Astrocyte of the cerebellum (primary cell): ENCODE measurements at regions not wholly inside any gene's neighbourhood (a gene's known extent, or its start where the extent isn't known, plus 50 kb on each side); places are given as distances from the start of the nearest gene placed in this dataset.

Experiments
- DNase-seq: peaks from one replicate; pipeline ENCODE4 v3.0.0-alpha.2; 2011; ENCODE audit warnings: low read depth
- H3K4me3 ChIP-seq: 2 replicates; pipeline ENCODE4 v1.5.1; 2011; ENCODE audit warnings: mild to moderate bottlenecking, low read depth, low read length, moderate library complexity
- in situ Hi-C: cut with HindIII; loops from 2 replicates; pipeline ENCODE4 v1.10.0; 2017; ENCODE audit warnings: low sequenced_read_pairs
- TF ChIP-seq, protein P1 (sequence below): IDR thresholded peaks from 2 replicates; pipeline ENCODE4 v1.5.1; 2012; ENCODE audit warnings: low read length, low read depth, moderate library complexity, mild to moderate bottlenecking; ENCODE audit errors: missing control alignments

DNA sequence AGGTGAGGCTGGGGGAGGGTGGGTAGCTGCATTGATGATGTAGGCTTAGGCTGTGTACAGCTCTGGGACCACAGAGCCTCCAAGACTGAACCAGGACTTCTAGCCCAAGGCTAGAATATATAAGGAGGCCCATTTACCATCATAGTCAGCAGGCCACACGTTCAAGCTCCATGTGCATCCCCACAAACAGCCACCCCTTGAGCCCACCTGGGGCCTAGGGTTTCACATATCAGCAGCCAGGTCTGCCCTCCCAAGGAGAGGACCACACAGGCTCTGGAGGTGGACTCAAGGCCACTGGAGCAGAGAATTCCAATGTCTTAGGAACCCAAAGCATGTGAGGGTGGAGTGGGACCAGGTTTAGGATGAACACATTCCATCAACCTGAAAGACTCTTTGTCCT, 230.5 kb downstream of the TTC32 start:
- in situ Hi-C loops: loop anchor here (25.0 kb wide), 1 partner anchor 309 kb away; the partner anchor contains the start of gene OSR1
- TF ChIP-seq, protein P1, sequence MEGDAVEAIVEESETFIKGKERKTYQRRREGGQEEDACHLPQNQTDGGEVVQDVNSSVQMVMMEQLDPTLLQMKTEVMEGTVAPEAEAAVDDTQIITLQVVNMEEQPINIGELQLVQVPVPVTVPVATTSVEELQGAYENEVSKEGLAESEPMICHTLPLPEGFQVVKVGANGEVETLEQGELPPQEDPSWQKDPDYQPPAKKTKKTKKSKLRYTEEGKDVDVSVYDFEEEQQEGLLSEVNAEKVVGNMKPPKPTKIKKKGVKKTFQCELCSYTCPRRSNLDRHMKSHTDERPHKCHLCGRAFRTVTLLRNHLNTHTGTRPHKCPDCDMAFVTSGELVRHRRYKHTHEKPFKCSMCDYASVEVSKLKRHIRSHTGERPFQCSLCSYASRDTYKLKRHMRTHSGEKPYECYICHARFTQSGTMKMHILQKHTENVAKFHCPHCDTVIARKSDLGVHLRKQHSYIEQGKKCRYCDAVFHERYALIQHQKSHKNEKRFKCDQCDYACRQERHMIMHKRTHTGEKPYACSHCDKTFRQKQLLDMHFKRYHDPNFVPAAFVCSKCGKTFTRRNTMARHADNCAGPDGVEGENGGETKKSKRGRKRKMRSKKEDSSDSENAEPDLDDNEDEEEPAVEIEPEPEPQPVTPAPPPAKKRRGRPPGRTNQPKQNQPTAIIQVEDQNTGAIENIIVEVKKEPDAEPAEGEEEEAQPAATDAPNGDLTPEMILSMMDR: no peak
- no peak overlapping the region for H3K4me3 ChIP-seq
- no peak for DNase-seq

DNA sequence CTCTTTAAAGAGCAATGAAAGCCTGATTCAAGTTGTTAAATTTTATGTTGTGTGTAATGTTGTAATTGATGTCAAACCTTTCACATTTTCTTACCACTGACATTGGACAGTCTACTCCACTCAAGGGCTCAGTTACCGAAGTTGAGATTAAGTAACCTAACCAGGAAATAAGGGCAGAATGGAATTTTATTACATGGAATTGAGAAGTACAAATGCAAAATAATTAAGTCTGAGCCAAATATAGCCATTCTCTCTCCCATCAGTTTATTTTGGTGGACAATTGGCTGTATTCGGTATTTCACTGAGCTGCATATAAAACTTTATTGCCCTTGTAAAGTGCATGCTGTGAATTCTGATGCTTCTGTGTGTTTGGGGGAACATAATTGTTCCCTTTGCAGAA, 231.5 kb downstream of the TTC32 start:
- in situ Hi-C loops: loop anchor here (25.0 kb wide), 1 partner anchor 308 kb away; the partner anchor contains the start of gene OSR1
- TF ChIP-seq, protein P1: no peak
- no peak for DNase-seq
- no peak overlapping the region for H3K4me3 ChIP-seq

GRCh38 chr2:19669559-19669958, 232.2 kb downstream of the TTC32 start:
- in situ Hi-C loops: loop anchor here (25.0 kb wide), 1 partner anchor 307 kb away; the partner anchor contains the start of gene OSR1
- no peak overlapping the region for H3K4me3 ChIP-seq
- DNase-seq: no peak
- TF ChIP-seq, protein P1: no peak

GRCh38 chr2:19669126-19669525, 232.7 kb downstream of the TTC32 start:
- no peak for DNase-seq
- TF ChIP-seq, protein P1: no peak
- in situ Hi-C loops: loop anchor here (25.0 kb wide), 1 partner anchor 307 kb away; the partner anchor contains the start of gene OSR1
- H3K4me3 ChIP-seq: no peak overlapping the region

GRCh38 chr2:19667536-19667949, 234.2 kb downstream of the TTC32 start:
- no peak overlapping the region for H3K4me3 ChIP-seq
- TF ChIP-seq, protein P1: no peak
- in situ Hi-C loops: loop anchor here (25.0 kb wide), 1 partner anchor 305 kb away; the partner anchor contains the start of gene OSR1
- no peak for DNase-seq

DNA sequence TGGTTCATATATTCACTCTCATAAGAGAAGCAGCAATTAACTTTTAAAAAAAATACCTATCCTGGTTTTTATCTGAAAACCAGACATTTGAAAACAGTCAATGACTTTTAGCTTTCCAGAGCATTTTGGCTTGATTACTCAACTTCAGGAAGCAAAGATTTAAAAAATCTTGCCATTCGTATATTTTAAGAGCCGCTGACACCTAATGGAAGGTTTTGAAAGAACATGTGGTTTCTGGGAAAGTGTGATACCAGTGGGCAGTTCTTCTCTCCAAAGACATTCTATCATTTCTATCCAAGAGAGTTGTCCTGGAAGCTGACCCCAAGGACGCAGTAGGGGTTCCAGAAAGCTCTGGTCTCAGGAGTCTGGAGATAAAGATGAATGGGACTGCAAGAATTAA, 234.7 kb downstream of the TTC32 start:
- in situ Hi-C loops: loop anchor here (25.0 kb wide), 1 partner anchor 305 kb away; the partner anchor contains the start of gene OSR1
- TF ChIP-seq, protein P1: peak; percentile 40
- no peak overlapping the region for H3K4me3 ChIP-seq
- DNase-seq: peak; percentile 39

DNA sequence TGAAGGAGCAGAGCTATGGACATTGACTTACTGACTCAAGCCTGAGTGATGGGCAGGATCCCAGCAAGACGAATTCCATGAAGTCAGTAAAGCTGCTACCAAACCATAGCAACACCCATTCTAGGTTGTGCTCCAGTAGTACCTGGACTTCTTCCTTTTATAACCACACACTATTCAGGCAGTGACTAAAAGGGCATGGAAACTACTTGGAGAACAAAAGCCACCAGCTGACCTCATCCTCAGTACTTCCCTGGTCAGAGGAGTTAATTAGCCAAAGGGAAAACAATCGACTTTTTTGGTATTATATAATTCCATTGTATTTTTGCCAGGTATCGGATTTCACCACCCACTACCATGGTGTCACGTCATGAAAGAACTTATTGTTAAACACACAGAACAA, 237.1 kb downstream of the TTC32 start:
- peak; percentile 69 for DNase-seq
- TF ChIP-seq, protein P1: no peak
- in situ Hi-C loops: loop anchor here (25.0 kb wide), 1 partner anchor 302 kb away; the partner anchor contains the start of gene OSR1
- H3K4me3 ChIP-seq: no peak overlapping the region
